ENCODE measurements at regions not wholly inside any gene's neighbourhood (a gene's known extent, or its start where the extent isn't known, plus 50 kb on each side); places are given as distances from the start of the nearest gene placed in this dataset.

DNA sequence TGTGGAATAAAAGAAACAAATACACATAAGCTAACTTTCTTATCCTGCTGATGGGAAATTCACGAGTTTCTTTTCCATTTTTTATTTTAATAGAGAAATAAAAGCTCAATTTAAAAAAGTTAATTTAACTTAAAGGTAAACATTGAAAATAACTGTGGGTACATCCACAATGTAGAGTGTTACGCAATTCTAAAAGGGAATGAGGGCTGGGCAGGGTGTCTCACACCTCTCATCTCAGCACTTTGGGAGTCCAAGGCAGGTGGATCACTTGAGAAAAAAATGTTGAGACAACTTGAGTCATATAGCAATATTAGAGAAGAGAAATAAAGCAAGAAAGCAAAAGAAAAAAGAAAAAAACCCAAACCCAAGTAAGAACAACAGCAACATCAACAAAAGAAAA lies 207.0 kb downstream of the DIPK2A start:
- H3K23me2 ChIP-seq (ENCODE audit: insufficient read length, low read depth, low read length, poor library complexity, severe bottlenecking), result no peaks in the 10 kb centered on the region
- no peak overlapping the region for H3K56ac ChIP-seq (ENCODE audit: insufficient read length, low read depth, low read length)
- no peaks in the 10 kb centered on the region for H3K9me3 ChIP-seq (ENCODE audit: control insufficient read depth, low read depth, low read length)
- DNase-seq, result no peak
- no peaks in the 10 kb centered on the region for H3K4me1 ChIP-seq (ENCODE audit: insufficient read depth, low read length)
- H3K79me2 ChIP-seq (ENCODE audit: insufficient read depth, low read length), result no peaks in the 10 kb centered on the region
- no peak overlapping the region for H3K4ac ChIP-seq (ENCODE audit: low read depth, low read length)
- no peak overlapping the region for H3K27ac ChIP-seq (ENCODE audit: insufficient read length, low read depth, low read length)
- H2BK5ac ChIP-seq (ENCODE audit: insufficient read length, low read length), result no peak overlapping the region
- no peak overlapping the region for H4K5ac ChIP-seq (ENCODE audit: insufficient read length, low read depth, low read length)
- Mint-ChIP-seq H3K4me1 (no peaks in the 10 kb centered on the region), H3K4me3 (no peak overlapping the region), H3K27me3 (ENCODE audit: low read depth) (no peaks in the 10 kb centered on the region), H3K27ac (peak overlapping the region in 1 of 3 experiments; percentile 78; a peak in 2 of 7 replicates), H3K36me3 (ENCODE audit: insufficient read depth in 1 of 3, low read depth in 3 of 3) (peaks cover 0 to 8% (median 0%) of the 10 kb centered on the region in 3 experiments; a peak in 2 of 7 replicates), H3K9me3 (peaks cover 3 to 6% of the 10 kb centered on the region in 2 experiments; a peak in 2 of 5 replicates)
- no peak overlapping the region for H2AFZ ChIP-seq (ENCODE audit: low read length)
- H3K9ac ChIP-seq (ENCODE audit: extremely low read depth, insufficient read length, low read length), result no peak overlapping the region
- H2AK5ac ChIP-seq (ENCODE audit: insufficient read length, low read length), result no peak overlapping the region
- H3K14ac ChIP-seq (ENCODE audit: insufficient read depth, low read length), result no peak overlapping the region
- H3K4me2 ChIP-seq (ENCODE audit: insufficient read depth, insufficient read length, low read length), result no peak overlapping the region
- no peak overlapping the region for H2BK20ac ChIP-seq (ENCODE audit: low read depth, low read length, poor library complexity, severe bottlenecking)
- no CpG with 5 or more reads among the region's 2 CpGs for WGBS (ENCODE audit: extremely low coverage, insufficient read length, low lambda C conversion rate)
- no peak overlapping the region for H4K8ac ChIP-seq (replicated peaks; ENCODE audit: insufficient read length, low read depth, low read length)
- no peak overlapping the region for H4K91ac ChIP-seq (ENCODE audit: insufficient read length, low read depth, low read length)
- no peak for TF ChIP-seq CTCF (conservative IDR thresholded peaks at IDR 0.05)
- H2BK12ac ChIP-seq (ENCODE audit: insufficient read length, low read depth, low read length), result no peak overlapping the region
- no peaks in the 10 kb centered on the region for H3K27me3 ChIP-seq (ENCODE audit: insufficient read depth, low read length)
- no peak overlapping the region for H3T11ph ChIP-seq (ENCODE audit: low read length)
- no peaks in the 10 kb centered on the region for H4K20me1 ChIP-seq (ENCODE audit: control insufficient read depth, insufficient read depth, insufficient read length)
- no peaks in the 10 kb centered on the region for H3K79me1 ChIP-seq (ENCODE audit: insufficient read depth, low read depth, low read length, poor library complexity, severe bottlenecking)
- no peak overlapping the region for H2BK15ac ChIP-seq (ENCODE audit: low read depth, low read length)
- H3K23ac ChIP-seq (ENCODE audit: insufficient read length, low read depth, low read length), result no peak overlapping the region
- no peak overlapping the region for H2BK120ac ChIP-seq (ENCODE audit: low read depth, low read length, poor library complexity, severe bottlenecking)
- no peak overlapping the region for H3K18ac ChIP-seq (ENCODE audit: insufficient read length, low read depth, low read length)

Data from H9 (cell line).